ENCODE measurements at regions not wholly inside any gene's neighbourhood (a gene's known extent, or its start where the extent isn't known, plus 50 kb on each side); places are given as distances from the start of the nearest gene placed in this dataset.

GRCh38 chr7:53087274-53087673, 51.8 kb downstream of the POM121L12 start:
- H3K9ac ChIP-seq, result no peak overlapping the region
- H3K9me3 ChIP-seq (replicated peaks in 1 of 11), result peaks cover 0 to 15% (median 0%) of the 10 kb centered on the region in 11 experiments; a peak in 3 of 22 replicates
- H3K4me3 ChIP-seq, result no peak overlapping the region
- no peaks in the 10 kb centered on the region for H3K27me3 ChIP-seq
- H3K4me1 ChIP-seq, result peaks cover 0 to 11% (median 0%) of the 10 kb centered on the region in 10 experiments; a peak in 4 of 20 replicates
- H3K36me3 ChIP-seq, result no peaks in the 10 kb centered on the region
- no peak overlapping the region for H3K27ac ChIP-seq
- H3K4me2 ChIP-seq, result no peak overlapping the region
- no peaks in the 10 kb centered on the region for H4K20me1 ChIP-seq
- TF ChIP-seq Cebpa-rat (IDR thresholded peaks at IDR 0.05), result no peak

GRCh38 chr7:53094191-53094590, 58.8 kb downstream of the POM121L12 start:
- Histone ChIP-seq H3K9ac (no peak overlapping the region), H3K9me3 (replicated peaks in 1 of 11) (peaks cover 0 to 7% (median 0%) of the 10 kb centered on the region in 11 experiments; a peak in 1 of 22 replicates), H3K27ac (no peak overlapping the region), H3K36me3 (no peaks in the 10 kb centered on the region), H3K4me1 (peaks cover 0 to 25% (median 12%) of the 10 kb centered on the region in 10 experiments; a peak in 13 of 20 replicates), H4K20me1 (no peaks in the 10 kb centered on the region), H3K4me2 (no peak overlapping the region), H3K4me3 (no peak overlapping the region), H3K27me3 (no peaks in the 10 kb centered on the region)
- TF ChIP-seq Cebpa-rat (IDR thresholded peaks at IDR 0.05), result no peak

- H3K4me3 ChIP-seq, result no peak overlapping the region
- no peak overlapping the region for H3K9ac ChIP-seq
- peak overlapping the region in 1 of 11 experiments; percentile 27; a peak in 1 of 22 replicates for H3K27ac ChIP-seq
- H3K4me1 ChIP-seq, result peaks cover 0 to 31% (median 12%) of the 10 kb centered on the region in 10 experiments; a peak in 13 of 20 replicates
- H3K27me3 ChIP-seq, result no peaks in the 10 kb centered on the region
- H3K36me3 ChIP-seq, result no peaks in the 10 kb centered on the region
- H3K4me2 ChIP-seq, result 0 out of 22 replicates have a peak overlapping the region, but pooled peaks of 1 of the 11 experiments have one; percentile 1
- TF ChIP-seq Cebpa-rat (IDR thresholded peaks at IDR 0.05), result no peak
- H4K20me1 ChIP-seq, result no peaks in the 10 kb centered on the region
- H3K9me3 ChIP-seq (replicated peaks in 1 of 11), result peaks cover 0 to 10% (median 0%) of the 10 kb centered on the region in 11 experiments; a peak in 1 of 22 replicates
These were observed 59.4 kb downstream of the POM121L12 start for GRCh38 chr7:53094827-53095226.

GRCh38 chr7:53095731-53096501, 60.5 kb downstream of the POM121L12 start:
- H3K4me1 ChIP-seq, result peaks cover 0 to 36% (median 12%) of the 10 kb centered on the region in 10 experiments; a peak in 13 of 20 replicates

GRCh38 chr7:53100091-53100490, 64.7 kb downstream of the POM121L12 start:
- no peak overlapping the region for H3K9ac ChIP-seq
- H3K27me3 ChIP-seq, result no peaks in the 10 kb centered on the region
- H3K4me2 ChIP-seq, result peak overlapping the region in 2 of 11 experiments; percentile 1 to 18; a peak in 3 of 22 replicates
- no peaks in the 10 kb centered on the region for H3K36me3 ChIP-seq
- H3K4me3 ChIP-seq, result no peak overlapping the region
- no peak overlapping the region for H3K27ac ChIP-seq
- peaks cover 0 to 40% (median 15%) of the 10 kb centered on the region in 10 experiments; a peak in 13 of 20 replicates for H3K4me1 ChIP-seq
- peaks cover 0 to 18% (median 0%) of the 10 kb centered on the region in 11 experiments; a peak in 2 of 22 replicates for H3K9me3 ChIP-seq (replicated peaks in 1 of 11)
- H4K20me1 ChIP-seq, result no peaks in the 10 kb centered on the region
- no peak for TF ChIP-seq Cebpa-rat (IDR thresholded peaks at IDR 0.05)

More at GRCh38 chr7:53095731-53096501, 60.5 kb downstream of the POM121L12 start:
- peak overlapping the region in 6 of 11 experiments; percentile 28 to 64 (median 45); a peak in 9 of 22 replicates for H3K27ac ChIP-seq
- peak overlapping the region in 8 of 11 experiments; percentile 5 to 60 (median 43); a peak in 12 of 22 replicates for H3K4me2 ChIP-seq
- no peaks in the 10 kb centered on the region for H3K27me3 ChIP-seq
- no peaks in the 10 kb centered on the region for H3K36me3 ChIP-seq
- H3K9me3 ChIP-seq (replicated peaks in 1 of 11), result peaks cover 0 to 10% (median 0%) of the 10 kb centered on the region in 11 experiments; a peak in 1 of 22 replicates
- no peaks in the 10 kb centered on the region for H4K20me1 ChIP-seq
- peak overlapping the region in 2 of 11 experiments; percentile 19 to 25; a peak in 1 of 22 replicates for H3K9ac ChIP-seq
- no peak overlapping the region for H3K4me3 ChIP-seq
- peak in 3 of 11 experiments; percentile 52 to 59 (median 56); a peak in 4 of 22 replicates for TF ChIP-seq Cebpa-rat (IDR thresholded peaks at IDR 0.05)

- no peak overlapping the region for H3K27ac ChIP-seq
- H3K4me2 ChIP-seq, result no peak overlapping the region
- peaks cover 0 to 18% (median 0%) of the 10 kb centered on the region in 11 experiments; a peak in 2 of 22 replicates for H3K9me3 ChIP-seq (replicated peaks in 1 of 11)
- no peaks in the 10 kb centered on the region for H4K20me1 ChIP-seq
- H3K9ac ChIP-seq, result no peak overlapping the region
- no peak overlapping the region for H3K4me3 ChIP-seq
- no peak for TF ChIP-seq Cebpa-rat (IDR thresholded peaks at IDR 0.05)
- no peaks in the 10 kb centered on the region for H3K36me3 ChIP-seq
- H3K27me3 ChIP-seq, result no peaks in the 10 kb centered on the region
- H3K4me1 ChIP-seq, result peaks cover 0 to 35% (median 11%) of the 10 kb centered on the region in 10 experiments; a peak in 13 of 20 replicates
These were observed 65.6 kb downstream of the POM121L12 start for GRCh38 chr7:53101026-53101425.

GRCh38 chr7:53110425-53110824, 75.0 kb downstream of the POM121L12 start:
- peak in 3 of 11 experiments; percentile 42 to 58 (median 45); a peak in 3 of 22 replicates for TF ChIP-seq Cebpa-rat (IDR thresholded peaks at IDR 0.05)
- no peaks in the 10 kb centered on the region for H3K36me3 ChIP-seq
- peak overlapping the region in 8 of 11 experiments; percentile 9 to 81 (median 48); a peak in 15 of 22 replicates for H3K4me2 ChIP-seq
- H3K27ac ChIP-seq, result peak overlapping the region in 7 of 11 experiments; percentile 25 to 80 (median 67); a peak in 12 of 22 replicates
- H4K20me1 ChIP-seq, result no peaks in the 10 kb centered on the region
- H3K4me3 ChIP-seq, result no peak overlapping the region
- H3K9ac ChIP-seq, result peak overlapping the region in 3 of 11 experiments; percentile 28 to 52 (median 48); a peak in 4 of 22 replicates
- 0 out of 22 replicates have a peak, but pooled peaks cover 0 to 4% (median 0%) of the 10 kb centered on the region in 11 experiments for H3K9me3 ChIP-seq (replicated peaks in 1 of 11)
- peaks cover 0 to 32% (median 15%) of the 10 kb centered on the region in 10 experiments; a peak in 14 of 20 replicates for H3K4me1 ChIP-seq
- H3K27me3 ChIP-seq, result no peaks in the 10 kb centered on the region

GRCh38 chr7:53111031-53111430, 75.6 kb downstream of the POM121L12 start:
- no peaks in the 10 kb centered on the region for H3K36me3 ChIP-seq
- H3K4me1 ChIP-seq, result peaks cover 0 to 32% (median 15%) of the 10 kb centered on the region in 10 experiments; a peak in 14 of 20 replicates
- 0 out of 22 replicates have a peak, but pooled peaks cover 0 to 4% (median 0%) of the 10 kb centered on the region in 11 experiments for H3K9me3 ChIP-seq (replicated peaks in 1 of 11)
- H4K20me1 ChIP-seq, result no peaks in the 10 kb centered on the region
- no peaks in the 10 kb centered on the region for H3K27me3 ChIP-seq
- peak overlapping the region in 8 of 11 experiments; percentile 9 to 81 (median 48); a peak in 14 of 22 replicates for H3K4me2 ChIP-seq
- no peak overlapping the region for H3K4me3 ChIP-seq
- peak overlapping the region in 6 of 11 experiments; percentile 51 to 80 (median 68); a peak in 11 of 22 replicates for H3K27ac ChIP-seq
- peak overlapping the region in 2 of 11 experiments; percentile 45 to 52; a peak in 2 of 22 replicates for H3K9ac ChIP-seq
- TF ChIP-seq Cebpa-rat (IDR thresholded peaks at IDR 0.05), result no peak

- Histone ChIP-seq H3K4me2 (no peak overlapping the region), H3K27me3 (no peaks in the 10 kb centered on the region), H3K9me3 (replicated peaks in 1 of 11) (no peaks in the 10 kb centered on the region), H3K4me1 (peaks cover 0 to 32% (median 15%) of the 10 kb centered on the region in 10 experiments; a peak in 14 of 20 replicates), H3K27ac (no peak overlapping the region), H3K4me3 (no peak overlapping the region), H3K36me3 (no peaks in the 10 kb centered on the region), H3K9ac (no peak overlapping the region), H4K20me1 (no peaks in the 10 kb centered on the region)
- TF ChIP-seq Cebpa-rat (IDR thresholded peaks at IDR 0.05), result no peak
These were observed 78.0 kb downstream of the POM121L12 start for GRCh38 chr7:53113424-53113823.

Data from BLaER1 treated with 17β-estradiol and CSF1 and Interleukin-3, amounts not matched to agents 10 nM and 100 nM (cell line).